ENCODE measurements at regions not wholly inside any gene's neighbourhood (a gene's known extent, or its start where the extent isn't known, plus 50 kb on each side); places are given as distances from the start of the nearest gene placed in this dataset.
"Not testable (repeated sequence)": the region's sequence is repeated elsewhere in the genome, so short reads cannot be mapped to it uniquely, and the experiment has no call there.

- DNase-seq (ENCODE audit: low read depth) = no peak
These were observed 172.7 kb upstream of the NLGN4Y start for GRCh38 chrY:14351590-14351989.

GRCh38 chrY:14356154-14356553 is 168.2 kb upstream of the NLGN4Y start:
- no peak for DNase-seq (ENCODE audit: low read depth)

GRCh38 chrY:14360748-14361500 is 163.4 kb upstream of the NLGN4Y start:
- no peak for DNase-seq (ENCODE audit: low read depth)

- no peak for DNase-seq (ENCODE audit: low read depth)
These were observed 150.7 kb upstream of the NLGN4Y start for GRCh38 chrY:14373608-14374007.

GRCh38 chrY:14378217-14378616 is 146.1 kb upstream of the NLGN4Y start:
- no peak for DNase-seq (ENCODE audit: low read depth)

- DNase-seq (ENCODE audit: low read depth) = not testable (repeated sequence)
These were observed 113.7 kb upstream of the NLGN4Y start for GRCh38 chrY:14410549-14411030.

- DNase-seq (ENCODE audit: low read depth) = no peak
These were observed 113.0 kb upstream of the NLGN4Y start for GRCh38 chrY:14411334-14411733.

- DNase-seq (ENCODE audit: low read depth) = no peak
These were observed 87.8 kb upstream of the NLGN4Y start for GRCh38 chrY:14436546-14436945.

GRCh38 chrY:14437626-14438025 is 86.7 kb upstream of the NLGN4Y start:
- DNase-seq (ENCODE audit: low read depth) = no peak

GRCh38 chrY:14438395-14438794 is 85.9 kb upstream of the NLGN4Y start:
- DNase-seq (ENCODE audit: low read depth) = no peak

GRCh38 chrY:14444550-14444949 is 79.8 kb upstream of the NLGN4Y start:
- DNase-seq (ENCODE audit: low read depth) = no peak

- DNase-seq (ENCODE audit: low read depth) = no peak
These were observed 56.1 kb upstream of the NLGN4Y start for GRCh38 chrY:14468151-14468683.

GRCh38 chrY:14472421-14472820 is 51.9 kb upstream of the NLGN4Y start:
- no peak for DNase-seq (ENCODE audit: low read depth)

GRCh38 chrY:14473320-14473719 is 51.0 kb upstream of the NLGN4Y start:
- no peak for DNase-seq (ENCODE audit: low read depth)

Data from stimulated activated CD4-positive, alpha-beta T cell treated with anti-CD3 and anti-CD28 coated beads, Interleukin-2, amount 100 ng/mL, for 4 hours (primary cell).